GM12874 (cell line): ENCODE measurements at regions not wholly inside any gene's neighbourhood (a gene's known extent, or its start where the extent isn't known, plus 50 kb on each side); places are given as distances from the start of the nearest gene placed in this dataset.

Experiments
- TF ChIP-seq, protein P1 (sequence below): IDR thresholded peaks from 2 replicates; pipeline ENCODE4 v1.5.1; 2011; ENCODE audit warnings: low read depth, mild to moderate bottlenecking, control low read depth, low read length, moderate library complexity; ENCODE audit not compliant: insufficient read depth

DNA sequence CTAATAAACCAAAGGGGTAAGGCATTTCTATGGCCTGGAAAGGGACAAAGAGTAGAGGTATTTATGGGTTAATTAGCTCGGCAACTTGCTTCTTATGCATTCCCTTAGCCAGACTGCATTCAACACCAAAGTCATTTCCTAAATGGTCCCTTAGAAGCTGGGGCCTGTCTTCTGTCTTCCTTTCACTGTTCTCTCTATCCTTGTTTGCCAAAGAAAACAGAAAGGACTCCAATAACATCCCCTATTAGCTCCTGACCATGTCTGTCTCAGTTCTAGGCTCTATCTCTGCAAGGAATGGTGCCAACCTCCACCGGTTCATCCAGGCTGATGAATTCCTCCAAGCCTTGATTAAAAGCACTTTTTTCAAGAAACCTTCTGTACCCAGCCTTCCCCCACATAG, 123.5 kb downstream of the KCTD12 start:
- TF ChIP-seq, protein P1, sequence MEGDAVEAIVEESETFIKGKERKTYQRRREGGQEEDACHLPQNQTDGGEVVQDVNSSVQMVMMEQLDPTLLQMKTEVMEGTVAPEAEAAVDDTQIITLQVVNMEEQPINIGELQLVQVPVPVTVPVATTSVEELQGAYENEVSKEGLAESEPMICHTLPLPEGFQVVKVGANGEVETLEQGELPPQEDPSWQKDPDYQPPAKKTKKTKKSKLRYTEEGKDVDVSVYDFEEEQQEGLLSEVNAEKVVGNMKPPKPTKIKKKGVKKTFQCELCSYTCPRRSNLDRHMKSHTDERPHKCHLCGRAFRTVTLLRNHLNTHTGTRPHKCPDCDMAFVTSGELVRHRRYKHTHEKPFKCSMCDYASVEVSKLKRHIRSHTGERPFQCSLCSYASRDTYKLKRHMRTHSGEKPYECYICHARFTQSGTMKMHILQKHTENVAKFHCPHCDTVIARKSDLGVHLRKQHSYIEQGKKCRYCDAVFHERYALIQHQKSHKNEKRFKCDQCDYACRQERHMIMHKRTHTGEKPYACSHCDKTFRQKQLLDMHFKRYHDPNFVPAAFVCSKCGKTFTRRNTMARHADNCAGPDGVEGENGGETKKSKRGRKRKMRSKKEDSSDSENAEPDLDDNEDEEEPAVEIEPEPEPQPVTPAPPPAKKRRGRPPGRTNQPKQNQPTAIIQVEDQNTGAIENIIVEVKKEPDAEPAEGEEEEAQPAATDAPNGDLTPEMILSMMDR: no peak

GRCh38 chr13:76759877-76760276, 126.3 kb downstream of the KCTD12 start:
- TF ChIP-seq, protein P1: no peak

DNA sequence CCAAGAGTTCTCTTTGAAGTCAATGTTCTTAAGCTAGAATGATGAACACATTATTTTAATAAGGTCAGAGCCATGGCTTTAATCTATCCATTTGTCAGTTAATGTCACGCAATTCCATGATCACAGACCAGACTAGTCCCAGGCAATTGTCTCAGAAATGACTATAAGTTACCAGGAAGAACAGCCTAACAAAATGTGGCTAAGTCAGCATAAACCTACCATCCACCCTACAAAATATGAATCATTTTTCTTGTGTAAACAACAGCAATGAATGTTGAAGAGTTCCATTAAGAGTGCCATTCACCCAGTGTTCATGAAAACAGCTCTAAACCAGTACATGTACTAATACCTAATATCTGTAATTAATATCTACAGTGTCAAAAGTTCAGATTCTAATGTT, 127.5 kb downstream of the KCTD12 start:
- TF ChIP-seq, protein P1: no peak

GRCh38 chr13:76758257-76758656, 127.9 kb downstream of the KCTD12 start:
- TF ChIP-seq, protein P1: no peak

DNA sequence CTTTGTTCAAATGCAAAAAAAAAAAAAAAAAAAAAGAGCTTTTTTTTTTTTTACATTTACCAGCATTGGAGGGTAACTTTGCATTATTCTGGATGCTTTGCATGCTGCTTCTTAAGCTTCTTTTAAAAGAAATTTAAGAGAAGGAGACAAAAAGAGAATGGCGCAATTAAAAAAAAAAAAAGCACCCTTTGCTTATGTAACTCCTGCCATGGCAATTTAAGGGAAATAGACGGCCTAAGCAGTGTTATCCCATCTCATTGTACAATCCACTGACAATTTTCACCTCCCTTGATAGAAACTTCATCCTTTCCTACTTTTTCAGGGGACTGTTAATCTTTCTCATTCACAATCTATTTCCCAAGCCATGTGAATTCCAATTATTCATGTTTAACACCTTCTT, 129.8 kb downstream of the KCTD12 start:
- TF ChIP-seq, protein P1: no peak

- TF ChIP-seq, protein P1: no peak
Measured at GRCh38 chr13:76754414-76754813, 131.8 kb downstream of the KCTD12 start.

DNA sequence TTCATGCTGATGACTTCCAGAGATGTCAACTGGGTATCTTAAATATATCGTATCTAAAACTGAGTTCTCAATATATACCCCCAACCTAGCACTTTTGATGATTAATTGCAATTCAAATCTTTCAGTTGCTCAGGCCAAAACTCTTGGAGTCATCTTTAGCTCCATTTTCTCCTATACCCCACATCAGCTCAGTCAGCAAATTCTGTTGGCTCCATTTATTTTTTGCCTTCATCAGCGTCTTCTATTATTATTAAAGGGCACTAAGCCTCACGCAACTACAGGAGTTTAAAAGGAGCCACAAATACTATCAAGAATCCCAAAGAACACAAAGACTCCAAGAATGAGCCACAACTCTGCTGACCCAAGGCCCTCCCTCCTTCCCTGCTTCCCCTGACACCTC, 134.9 kb downstream of the KCTD12 start:
- TF ChIP-seq, protein P1: no peak

- TF ChIP-seq, protein P1: no peak
Measured at GRCh38 chr13:76750126-76750525, 136.1 kb downstream of the KCTD12 start.
